22Rv1 (cell line): ENCODE measurements at regions not wholly inside any gene's neighbourhood (a gene's known extent, or its start where the extent isn't known, plus 50 kb on each side); places are given as distances from the start of the nearest gene placed in this dataset.

ENCODE experiments used
- CTCF ChIP-seq: fragments of 450-650 bp; IDR thresholded peaks from 2 replicates; pipeline ENCODE4 v1.5.1; 2017; ENCODE audit warnings: mild to moderate bottlenecking
- ZFX ChIP-seq: fragments of 450-650 bp; IDR thresholded peaks from 2 replicates; pipeline ENCODE4 v1.6.1; 2017; ENCODE audit warnings: antibody characterized with exemption, borderline replicate concordance

GRCh38 chr1:219331424-219331823, 157.7 kb downstream of the LYPLAL1 start:
- TF ChIP-seq CTCF: no peak
- TF ChIP-seq ZFX: no peak
